Fibroblast of the aortic adventitia (primary cell): ENCODE measurements at regions not wholly inside any gene's neighbourhood (a gene's known extent, or its start where the extent isn't known, plus 50 kb on each side); places are given as distances from the start of the nearest gene placed in this dataset.

Experiments
- DNase-seq: peaks from one replicate; pipeline ENCODE4 v3.0.0-alpha.2; 2010; ENCODE audit warnings: low read depth
- H3K4me3 ChIP-seq: 2 replicates; pipeline ENCODE4 v1.5.1; 2011; ENCODE audit warnings: low read depth, mild to moderate bottlenecking, control low read depth, low read length, moderate library complexity
- CTCF ChIP-seq: IDR thresholded peaks from 2 replicates; pipeline ENCODE4 v1.5.1; 2011; ENCODE audit warnings: mild to moderate bottlenecking, low read length, control low read depth, inconsistent platforms; ENCODE audit not compliant: insufficient read depth

GRCh38 chr13:111486331-111486730 lies 165.9 kb downstream of the TEX29 start:
- TF ChIP-seq CTCF, result no peak
- H3K4me3 ChIP-seq, result no peak overlapping the region
- no peak for DNase-seq

- no peak for DNase-seq
- H3K4me3 ChIP-seq, result no peak overlapping the region
- no peak for TF ChIP-seq CTCF
Observed at GRCh38 chr13:111486801-111487200, 166.4 kb downstream of the TEX29 start.

GRCh38 chr13:111488486-111489132 lies 168.2 kb downstream of the TEX29 start:
- H3K4me3 ChIP-seq, result no peak overlapping the region
- no peak for TF ChIP-seq CTCF
- no peak for DNase-seq

- no peak overlapping the region for H3K4me3 ChIP-seq
- DNase-seq, result no peak
- no peak for TF ChIP-seq CTCF
Observed at GRCh38 chr13:111489301-111489700, 168.9 kb downstream of the TEX29 start.

GRCh38 chr13:111490611-111491010 lies 170.2 kb downstream of the TEX29 start:
- no peak for TF ChIP-seq CTCF
- H3K4me3 ChIP-seq, result no peak overlapping the region
- no peak for DNase-seq

- no peak overlapping the region for H3K4me3 ChIP-seq
- TF ChIP-seq CTCF, result no peak
- no peak for DNase-seq
Observed at GRCh38 chr13:111491021-111491420, 170.6 kb downstream of the TEX29 start.

GRCh38 chr13:111491659-111492058 lies 171.2 kb downstream of the TEX29 start:
- TF ChIP-seq CTCF, result no peak
- H3K4me3 ChIP-seq, result no peak overlapping the region
- DNase-seq, result no peak
